ENCODE measurements at regions not wholly inside any gene's neighbourhood (a gene's known extent, or its start where the extent isn't known, plus 50 kb on each side); places are given as distances from the start of the nearest gene placed in this dataset.

DNA sequence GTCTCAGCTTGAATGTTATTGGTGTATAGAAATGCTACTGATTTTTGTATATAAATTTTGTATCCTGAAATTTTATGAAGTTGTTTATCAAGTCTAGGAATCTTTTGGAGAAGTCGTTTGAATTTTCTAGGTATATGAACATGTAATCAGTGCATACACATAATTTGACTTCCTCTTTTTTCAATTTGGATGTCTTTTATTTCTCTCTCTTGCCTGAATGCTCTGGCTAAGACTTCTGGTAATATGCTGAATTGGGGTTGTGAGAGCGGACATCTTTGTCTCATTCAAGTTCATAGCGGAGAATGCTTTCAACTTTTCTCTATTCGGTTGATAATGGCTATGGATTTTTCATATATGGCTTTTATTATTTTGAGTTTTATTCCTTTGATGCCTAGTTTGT is 100.9 kb upstream of the MCTP2 start:
- H3K9me3 ChIP-seq (ENCODE audit: control insufficient read depth, low read length) = peaks cover 9% of the 10 kb centered on the region
- H3K4me1 Mint-ChIP-seq = peaks cover 19% of the 10 kb centered on the region
- H3K27ac Mint-ChIP-seq = no peak overlapping the region
- 82 to 83% methylated on average over 3 of the region's 4 CpGs for WGBS, 2 experiments (ENCODE audit: insufficient coverage in 1 of 2, insufficient read length in 1 of 2)
- TF ChIP-seq, protein P1, sequence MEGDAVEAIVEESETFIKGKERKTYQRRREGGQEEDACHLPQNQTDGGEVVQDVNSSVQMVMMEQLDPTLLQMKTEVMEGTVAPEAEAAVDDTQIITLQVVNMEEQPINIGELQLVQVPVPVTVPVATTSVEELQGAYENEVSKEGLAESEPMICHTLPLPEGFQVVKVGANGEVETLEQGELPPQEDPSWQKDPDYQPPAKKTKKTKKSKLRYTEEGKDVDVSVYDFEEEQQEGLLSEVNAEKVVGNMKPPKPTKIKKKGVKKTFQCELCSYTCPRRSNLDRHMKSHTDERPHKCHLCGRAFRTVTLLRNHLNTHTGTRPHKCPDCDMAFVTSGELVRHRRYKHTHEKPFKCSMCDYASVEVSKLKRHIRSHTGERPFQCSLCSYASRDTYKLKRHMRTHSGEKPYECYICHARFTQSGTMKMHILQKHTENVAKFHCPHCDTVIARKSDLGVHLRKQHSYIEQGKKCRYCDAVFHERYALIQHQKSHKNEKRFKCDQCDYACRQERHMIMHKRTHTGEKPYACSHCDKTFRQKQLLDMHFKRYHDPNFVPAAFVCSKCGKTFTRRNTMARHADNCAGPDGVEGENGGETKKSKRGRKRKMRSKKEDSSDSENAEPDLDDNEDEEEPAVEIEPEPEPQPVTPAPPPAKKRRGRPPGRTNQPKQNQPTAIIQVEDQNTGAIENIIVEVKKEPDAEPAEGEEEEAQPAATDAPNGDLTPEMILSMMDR (conservative IDR thresholded peaks at IDR 0.05) = no peak
- no peaks in the 10 kb centered on the region for H3K27me3 ChIP-seq (ENCODE audit: control insufficient read depth, insufficient read depth, low read length, poor library complexity, severe bottlenecking)
- peaks cover 3% of the 10 kb centered on the region for H3K9me3 Mint-ChIP-seq
- H3K4me3 Mint-ChIP-seq = no peak overlapping the region
- peaks cover 2% of the 10 kb centered on the region for H3K4me1 ChIP-seq (ENCODE audit: control insufficient read depth, insufficient read depth, low read length)
- H3K9ac ChIP-seq (ENCODE audit: extremely low read depth, low read length, poor library complexity, severe bottlenecking) = no peak overlapping the region
- no peak overlapping the region for H3K27ac ChIP-seq (ENCODE audit: low read depth, low read length)
- no peak overlapping the region for H3K4me3 ChIP-seq (ENCODE audit: low read length)
- H3K36me3 Mint-ChIP-seq (ENCODE audit: low read depth) = no peaks in the 10 kb centered on the region
- no peaks in the 10 kb centered on the region for H3K27me3 Mint-ChIP-seq (ENCODE audit: insufficient read depth)
- no peaks in the 10 kb centered on the region for H3K36me3 ChIP-seq (ENCODE audit: control insufficient read depth, insufficient read depth, low read length)
- DNase-seq = no peak

DNA sequence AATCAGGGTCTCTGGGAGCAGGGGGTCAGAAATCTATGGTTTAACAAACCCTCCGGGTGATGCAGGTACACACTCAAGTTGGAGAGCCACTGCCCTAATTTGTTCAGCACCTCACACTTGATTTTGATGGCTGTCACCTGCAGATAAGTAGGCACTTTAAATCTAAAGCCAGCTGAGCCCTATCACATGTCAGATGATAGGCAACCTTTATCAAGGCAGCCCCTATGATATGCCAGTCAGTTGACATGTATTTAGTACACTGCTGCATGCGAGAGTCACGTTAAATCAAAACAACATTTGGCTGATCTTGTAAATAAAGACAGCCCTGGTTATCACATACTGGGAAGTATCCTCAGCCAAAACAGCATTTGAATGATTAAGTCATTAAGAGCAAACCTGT is 104.4 kb upstream of the MCTP2 start:
- no peaks in the 10 kb centered on the region for H3K36me3 ChIP-seq (ENCODE audit: control insufficient read depth, insufficient read depth, low read length)

DNA sequence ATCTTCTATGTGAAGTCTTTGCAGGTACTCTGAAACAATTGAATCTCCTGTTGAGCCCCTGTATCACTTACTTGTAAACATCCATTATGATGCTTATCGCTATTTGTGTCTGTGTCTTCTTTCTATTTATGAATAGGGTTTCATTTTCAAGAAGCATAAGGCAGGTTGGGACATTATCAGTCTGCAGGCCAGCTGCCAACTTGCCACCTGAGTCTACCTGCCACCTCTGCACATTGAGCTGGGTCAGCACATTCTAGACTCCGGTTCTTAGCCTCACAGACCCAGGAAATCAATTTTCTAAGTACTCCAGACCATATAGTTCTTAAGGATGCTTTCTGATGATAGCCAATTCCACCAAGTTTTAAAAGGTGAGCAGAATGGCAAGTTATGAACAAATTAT is 105.7 kb upstream of the MCTP2 start:
- 91% methylated on average over 2 of the region's 2 CpGs; no CpG with 5 or more reads in 1 of the 2 experiments for WGBS, 2 experiments (ENCODE audit: insufficient coverage in 1 of 2, insufficient read length in 1 of 2)
- no peak overlapping the region for H3K27ac Mint-ChIP-seq
- Histone ChIP-seq H3K27ac (ENCODE audit: low read depth, low read length) (no peak overlapping the region), H3K9ac (ENCODE audit: extremely low read depth, low read length, poor library complexity, severe bottlenecking) (no peak overlapping the region), H3K9me3 (ENCODE audit: control insufficient read depth, low read length) (no peaks in the 10 kb centered on the region), H3K36me3 (ENCODE audit: control insufficient read depth, insufficient read depth, low read length) (no peaks in the 10 kb centered on the region), H3K4me3 (ENCODE audit: low read length) (no peak overlapping the region), H3K27me3 (ENCODE audit: control insufficient read depth, insufficient read depth, low read length, poor library complexity, severe bottlenecking) (no peaks in the 10 kb centered on the region), H3K4me1 (ENCODE audit: control insufficient read depth, insufficient read depth, low read length) (peaks cover 2% of the 10 kb centered on the region)
- H3K4me3 Mint-ChIP-seq = no peak overlapping the region
- TF ChIP-seq, protein P1 (conservative IDR thresholded peaks at IDR 0.05) = no peak
- no peaks in the 10 kb centered on the region for H3K36me3 Mint-ChIP-seq (ENCODE audit: low read depth)
- H3K4me1 Mint-ChIP-seq = peaks cover 27% of the 10 kb centered on the region
- peaks cover 3% of the 10 kb centered on the region for H3K9me3 Mint-ChIP-seq
- H3K27me3 Mint-ChIP-seq (ENCODE audit: insufficient read depth) = no peaks in the 10 kb centered on the region
- DNase-seq = no peak

More for the DNA sequence above, 104.4 kb upstream of the MCTP2 start:
- Histone ChIP-seq H3K27me3 (ENCODE audit: control insufficient read depth, insufficient read depth, low read length, poor library complexity, severe bottlenecking) (no peaks in the 10 kb centered on the region), H3K27ac (ENCODE audit: low read depth, low read length) (no peak overlapping the region), H3K9me3 (ENCODE audit: control insufficient read depth, low read length) (no peaks in the 10 kb centered on the region), H3K9ac (ENCODE audit: extremely low read depth, low read length, poor library complexity, severe bottlenecking) (no peak overlapping the region), H3K4me1 (ENCODE audit: control insufficient read depth, insufficient read depth, low read length) (peaks cover 2% of the 10 kb centered on the region), H3K4me3 (ENCODE audit: low read length) (no peak overlapping the region)
- TF ChIP-seq, protein P1 (conservative IDR thresholded peaks at IDR 0.05) = no peak
- H3K9me3 Mint-ChIP-seq = peaks cover 3% of the 10 kb centered on the region
- H3K4me1 Mint-ChIP-seq = peaks cover 27% of the 10 kb centered on the region
- WGBS, 2 experiments (ENCODE audit: insufficient coverage in 1 of 2, insufficient read length in 1 of 2) = 47 to 86% methylated on average over 3 of the region's 3 CpGs
- H3K27ac Mint-ChIP-seq = no peak overlapping the region
- H3K36me3 Mint-ChIP-seq (ENCODE audit: low read depth) = no peaks in the 10 kb centered on the region
- no peak overlapping the region for H3K4me3 Mint-ChIP-seq
- peak; percentile 48 for DNase-seq
- H3K27me3 Mint-ChIP-seq (ENCODE audit: insufficient read depth) = no peaks in the 10 kb centered on the region

Data from endodermal cell (in vitro differentiated cells).